GM12892 (cell line): ENCODE measurements at regions not wholly inside any gene's neighbourhood (a gene's known extent, or its start where the extent isn't known, plus 50 kb on each side); places are given as distances from the start of the nearest gene placed in this dataset.

Source experiments
- DNase-seq: peaks from one replicate; pipeline ENCODE4 v3.0.0; 2011; ENCODE audit not compliant: insufficient read length
- FAIRE-seq: peaks from 2 replicates; lab custom pipeline; 2011; peaks lifted over from hg19 to GRCh38; lab: Jason Lieb, UNC
- POLR2A ChIP-seq: IDR thresholded peaks from 2 replicates; pipeline ENCODE4 v1.6.1; 2011; ENCODE audit warnings: low read depth, low read length, control low read depth
- POLR2AphosphoS5 ChIP-seq: IDR thresholded peaks from 2 replicates; pipeline ENCODE4 v1.6.1; 2011; ENCODE audit warnings: low read depth, low read length, control low read depth
- TAF1 ChIP-seq: IDR thresholded peaks from 2 replicates; pipeline ENCODE4 v1.6.1; 2011; ENCODE audit warnings: low read depth, mild to moderate bottlenecking, control low read depth, low read length, borderline replicate concordance

GRCh38 chr4:14309431-14309830 is 681.9 kb upstream of the BOD1L1 start:
- TF ChIP-seq TAF1, result no peak
- DNase-seq (no peak), FAIRE-seq (no peak)

- TF ChIP-seq TAF1, result no peak
- FAIRE-seq (no peak), DNase-seq (no peak)
These were observed 686.2 kb upstream of the BOD1L1 start for GRCh38 chr4:14313757-14314156.

GRCh38 chr4:14315129-14315528 is 687.2 kb upstream of the CPEB2 start:
- DNase-seq (no peak), FAIRE-seq (no peak)
- no peak for TF ChIP-seq POLR2A
- no peak for TF ChIP-seq TAF1

GRCh38 chr4:14317351-14317750 is 684.9 kb upstream of the CPEB2 start:
- DNase-seq (no peak), FAIRE-seq (no peak)
- no peak for TF ChIP-seq TAF1
- no peak for TF ChIP-seq POLR2A
- TF ChIP-seq POLR2AphosphoS5, result no peak

GRCh38 chr4:14318671-14319070 is 683.6 kb upstream of the CPEB2 start:
- no peak for DNase-seq
- no peak for FAIRE-seq
- TF ChIP-seq POLR2A (no peak), POLR2AphosphoS5 (no peak), TAF1 (no peak)

DNA sequence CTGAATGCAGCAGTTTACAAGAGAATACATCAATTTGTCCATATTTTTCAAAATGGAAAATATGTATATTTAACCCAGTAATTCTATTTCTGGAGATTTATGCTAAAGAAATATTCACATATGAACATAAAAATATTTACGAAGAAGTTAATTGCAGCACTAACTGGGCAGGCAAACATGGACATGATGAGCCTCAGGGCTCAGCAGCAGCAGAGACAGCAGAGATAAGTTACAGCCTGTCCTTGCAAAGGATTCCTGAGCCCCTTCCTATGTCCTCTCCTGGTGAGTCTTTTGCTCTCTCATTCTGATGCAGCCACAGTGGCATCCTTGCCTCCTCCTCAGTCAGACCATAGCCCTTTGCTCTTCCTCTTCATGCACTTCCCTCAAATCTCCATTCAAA is 680.6 kb upstream of the CPEB2 start:
- no peak for TF ChIP-seq POLR2A
- TF ChIP-seq TAF1, result no peak
- TF ChIP-seq POLR2AphosphoS5, result no peak
- FAIRE-seq (no peak), DNase-seq (no peak)

GRCh38 chr4:14323191-14323590 is 679.1 kb upstream of the CPEB2 start:
- TF ChIP-seq POLR2AphosphoS5 (no peak), POLR2A (no peak), TAF1 (no peak)
- DNase-seq (no peak), FAIRE-seq (no peak)

GRCh38 chr4:14329228-14329627 is 673.1 kb upstream of the CPEB2 start:
- FAIRE-seq, result no peak
- TF ChIP-seq POLR2AphosphoS5 (no peak), POLR2A (no peak), TAF1 (no peak)
- no peak for DNase-seq

GRCh38 chr4:14333616-14334015 is 668.7 kb upstream of the CPEB2 start:
- no peak for DNase-seq
- no peak for FAIRE-seq
- TF ChIP-seq POLR2A (no peak), TAF1 (no peak), POLR2AphosphoS5 (no peak)

DNA sequence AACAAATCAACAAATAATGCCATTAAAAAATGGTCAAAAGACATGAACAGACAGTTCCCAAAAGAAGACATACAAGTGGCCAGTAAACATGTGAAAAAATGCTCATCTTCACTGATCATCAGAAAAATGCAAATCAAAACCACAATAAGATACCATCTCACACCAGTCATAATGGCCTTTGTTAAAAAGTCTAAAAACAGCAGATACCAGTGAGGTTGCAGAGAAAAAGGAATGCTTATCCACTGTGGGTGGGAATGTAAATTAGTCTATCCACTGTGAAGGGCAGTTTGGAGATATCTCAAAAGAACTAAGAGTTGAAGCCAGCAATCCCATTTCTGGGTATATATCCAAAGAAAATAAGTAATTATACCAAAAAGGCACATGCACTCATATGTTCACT is 668.1 kb upstream of the CPEB2 start:
- DNase-seq, result no peak
- TF ChIP-seq POLR2A (no peak), POLR2AphosphoS5 (no peak), TAF1 (no peak)
- no peak for FAIRE-seq

- DNase-seq, result no peak
- no peak for TF ChIP-seq POLR2AphosphoS5
- TF ChIP-seq TAF1, result no peak
- no peak for TF ChIP-seq POLR2A
- FAIRE-seq, result no peak
These were observed 666.4 kb upstream of the CPEB2 start for GRCh38 chr4:14335872-14336271.

- TF ChIP-seq TAF1 (no peak), POLR2AphosphoS5 (no peak), POLR2A (no peak)
These were observed 665.6 kb upstream of the CPEB2 start for GRCh38 chr4:14336656-14337055.

GRCh38 chr4:14337892-14338584 is 664.2 kb upstream of the CPEB2 start:
- DNase-seq (no peak), FAIRE-seq (no peak)
- TF ChIP-seq POLR2AphosphoS5 (no peak), TAF1 (no peak)

More at GRCh38 chr4:14336656-14337055, 665.6 kb upstream of the CPEB2 start:
- DNase-seq (no peak), FAIRE-seq (no peak)
